Nephron (organoid): ENCODE measurements at regions not wholly inside any gene's neighbourhood (a gene's known extent, or its start where the extent isn't known, plus 50 kb on each side); places are given as distances from the start of the nearest gene placed in this dataset.

Experiments
- H3K27ac Mint-ChIP-seq, 3 experiments: 2 replicates each; pipeline ENCODE4 v1.8.0; 2020; ENCODE audit warnings: mixed read lengths in 3 of 3, mild to moderate bottlenecking in 2 of 3, moderate library complexity in 1 of 3
- H3K27me3 Mint-ChIP-seq: 2 replicates; pipeline ENCODE4 v1.8.0; 2021; ENCODE audit warnings: low read depth, mild to moderate bottlenecking, moderate library complexity, mixed read lengths
- H3K36me3 Mint-ChIP-seq: 2 replicates; pipeline ENCODE4 v1.8.0; 2020; ENCODE audit warnings: low read depth, mixed read lengths
- H3K4me1 Mint-ChIP-seq: 2 replicates; pipeline ENCODE4 v1.8.0; 2020; ENCODE audit warnings: mixed read lengths
- H3K4me3 Mint-ChIP-seq, 3 experiments: 2 replicates each; pipeline ENCODE4 v1.8.0; 2020; ENCODE audit warnings: mild to moderate bottlenecking in 3 of 3, mixed read lengths in 3 of 3, moderate library complexity in 2 of 3
- H3K9me3 Mint-ChIP-seq: 2 replicates; pipeline ENCODE4 v1.8.0; 2020; ENCODE audit warnings: mixed read lengths
- TF ChIP-seq, protein P1 (sequence below), 3 experiments: fragments of 200-600 bp; sonication (generic); IDR thresholded peaks; one replicate each; pipeline ENCODE4 v1.5.0; 2021; ENCODE audit warnings: antibody characterized with exemption in 3 of 3; ENCODE audit not compliant: unreplicated experiment in 3 of 3

DNA sequence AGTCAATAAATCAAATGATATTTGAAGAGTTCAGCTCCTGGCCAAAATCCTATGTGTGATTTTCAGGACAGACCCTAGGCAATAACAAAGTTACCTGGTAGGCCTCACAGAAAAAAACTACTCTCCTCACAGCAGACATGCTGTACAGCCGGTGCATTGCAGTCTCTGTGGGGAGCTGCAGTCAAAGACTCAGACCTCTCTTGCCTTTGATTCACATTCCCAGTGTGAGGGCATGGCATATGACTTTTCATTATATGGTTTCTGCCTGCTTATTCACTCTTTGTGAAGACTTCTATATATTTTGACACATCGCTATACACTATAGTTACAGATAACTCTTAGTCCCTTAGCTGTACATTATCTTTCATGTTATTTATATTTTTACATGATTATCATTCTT, 2684.3 kb upstream of the PCDH20 start:
- Mint-ChIP-seq H3K27ac (no peak overlapping the region), H3K36me3 (no peaks in the 10 kb centered on the region), H3K27me3 (no peaks in the 10 kb centered on the region), H3K4me1 (no peaks in the 10 kb centered on the region), H3K4me3 (no peak overlapping the region), H3K9me3 (no peaks in the 10 kb centered on the region)
- TF ChIP-seq, protein P1, sequence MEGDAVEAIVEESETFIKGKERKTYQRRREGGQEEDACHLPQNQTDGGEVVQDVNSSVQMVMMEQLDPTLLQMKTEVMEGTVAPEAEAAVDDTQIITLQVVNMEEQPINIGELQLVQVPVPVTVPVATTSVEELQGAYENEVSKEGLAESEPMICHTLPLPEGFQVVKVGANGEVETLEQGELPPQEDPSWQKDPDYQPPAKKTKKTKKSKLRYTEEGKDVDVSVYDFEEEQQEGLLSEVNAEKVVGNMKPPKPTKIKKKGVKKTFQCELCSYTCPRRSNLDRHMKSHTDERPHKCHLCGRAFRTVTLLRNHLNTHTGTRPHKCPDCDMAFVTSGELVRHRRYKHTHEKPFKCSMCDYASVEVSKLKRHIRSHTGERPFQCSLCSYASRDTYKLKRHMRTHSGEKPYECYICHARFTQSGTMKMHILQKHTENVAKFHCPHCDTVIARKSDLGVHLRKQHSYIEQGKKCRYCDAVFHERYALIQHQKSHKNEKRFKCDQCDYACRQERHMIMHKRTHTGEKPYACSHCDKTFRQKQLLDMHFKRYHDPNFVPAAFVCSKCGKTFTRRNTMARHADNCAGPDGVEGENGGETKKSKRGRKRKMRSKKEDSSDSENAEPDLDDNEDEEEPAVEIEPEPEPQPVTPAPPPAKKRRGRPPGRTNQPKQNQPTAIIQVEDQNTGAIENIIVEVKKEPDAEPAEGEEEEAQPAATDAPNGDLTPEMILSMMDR (IDR thresholded peaks at IDR 0.05; ENCODE audit: unreplicated experiment in 3 of 3): no peak

DNA sequence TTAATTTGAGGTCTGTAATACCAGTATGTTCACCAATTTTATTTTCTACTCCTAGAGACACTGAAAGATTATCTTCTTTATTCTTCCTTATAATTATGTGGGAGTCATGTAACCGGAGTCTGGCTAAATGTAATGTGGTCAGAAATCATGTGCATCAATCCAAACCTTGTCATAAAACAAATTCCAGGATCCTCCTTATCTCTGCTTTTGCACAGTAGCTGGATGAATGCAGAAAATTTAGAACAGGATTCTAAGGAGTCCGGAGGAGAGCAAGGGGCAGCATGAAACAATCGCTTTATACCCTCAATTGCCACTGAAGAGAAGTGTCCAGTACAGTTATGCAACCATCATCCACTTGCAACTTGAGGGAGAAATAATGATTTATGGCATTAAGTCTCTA, 2674.7 kb upstream of the PCDH20 start:
- H3K4me1 Mint-ChIP-seq: no peaks in the 10 kb centered on the region
- H3K36me3 Mint-ChIP-seq: no peaks in the 10 kb centered on the region
- TF ChIP-seq, protein P1 (IDR thresholded peaks at IDR 0.05; ENCODE audit: unreplicated experiment in 3 of 3): no peak
- H3K27me3 Mint-ChIP-seq: no peaks in the 10 kb centered on the region
- no peaks in the 10 kb centered on the region for H3K9me3 Mint-ChIP-seq
- H3K27ac Mint-ChIP-seq: no peak overlapping the region
- no peak overlapping the region for H3K4me3 Mint-ChIP-seq

DNA sequence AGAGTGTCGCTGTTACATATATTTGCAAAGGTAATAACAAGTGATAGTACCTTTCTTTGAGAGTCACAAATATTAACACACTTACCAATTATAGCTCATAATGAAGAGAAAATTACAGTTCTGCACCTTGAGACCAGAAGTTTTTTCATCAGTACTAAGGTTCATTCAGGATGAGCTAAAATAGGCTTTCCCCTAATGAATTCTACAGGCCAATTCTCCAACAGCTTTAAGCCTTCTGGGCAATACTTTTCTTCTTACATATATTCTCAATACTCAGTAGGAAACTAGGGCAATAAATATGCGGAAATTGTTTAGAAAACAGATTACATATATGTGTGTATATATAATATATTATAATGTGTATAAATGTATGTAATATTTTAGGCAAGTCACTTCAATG, 2672.8 kb upstream of the PCDH20 start:
- no peaks in the 10 kb centered on the region for H3K27me3 Mint-ChIP-seq

DNA sequence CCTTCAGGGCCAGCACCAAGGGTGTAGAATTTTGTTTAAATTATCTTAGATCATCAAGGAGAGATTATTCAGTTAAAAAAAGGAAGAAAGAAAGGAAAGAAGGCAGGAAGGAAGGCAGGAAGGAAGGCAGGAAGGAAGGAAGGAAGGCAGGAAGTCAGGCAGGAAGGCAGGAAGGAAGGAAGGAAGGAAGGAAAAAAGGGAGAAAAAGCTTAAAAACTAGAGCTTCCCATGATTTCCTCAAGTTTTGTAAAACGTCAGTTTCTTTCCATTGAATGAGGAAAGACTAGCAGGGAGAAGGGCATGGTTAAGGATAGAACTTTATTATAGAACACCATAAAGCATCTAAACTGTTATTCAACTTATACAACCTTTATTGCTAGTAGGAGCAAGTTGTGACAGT, 2672.0 kb upstream of the PCDH20 start:
- no peaks in the 10 kb centered on the region for H3K36me3 Mint-ChIP-seq
- H3K27ac Mint-ChIP-seq: no peak overlapping the region
- H3K9me3 Mint-ChIP-seq: peaks cover 2% of the 10 kb centered on the region
- H3K4me1 Mint-ChIP-seq: no peaks in the 10 kb centered on the region
- no peaks in the 10 kb centered on the region for H3K27me3 Mint-ChIP-seq
- TF ChIP-seq, protein P1 (IDR thresholded peaks at IDR 0.05; ENCODE audit: unreplicated experiment in 3 of 3): no peak
- H3K4me3 Mint-ChIP-seq: no peak overlapping the region

More for the DNA sequence above, 2672.8 kb upstream of the PCDH20 start:
- no peak overlapping the region for H3K27ac Mint-ChIP-seq
- no peak overlapping the region for H3K4me3 Mint-ChIP-seq
- no peaks in the 10 kb centered on the region for H3K9me3 Mint-ChIP-seq
- H3K36me3 Mint-ChIP-seq: no peaks in the 10 kb centered on the region
- TF ChIP-seq, protein P1 (IDR thresholded peaks at IDR 0.05; ENCODE audit: unreplicated experiment in 3 of 3): no peak
- no peaks in the 10 kb centered on the region for H3K4me1 Mint-ChIP-seq

DNA sequence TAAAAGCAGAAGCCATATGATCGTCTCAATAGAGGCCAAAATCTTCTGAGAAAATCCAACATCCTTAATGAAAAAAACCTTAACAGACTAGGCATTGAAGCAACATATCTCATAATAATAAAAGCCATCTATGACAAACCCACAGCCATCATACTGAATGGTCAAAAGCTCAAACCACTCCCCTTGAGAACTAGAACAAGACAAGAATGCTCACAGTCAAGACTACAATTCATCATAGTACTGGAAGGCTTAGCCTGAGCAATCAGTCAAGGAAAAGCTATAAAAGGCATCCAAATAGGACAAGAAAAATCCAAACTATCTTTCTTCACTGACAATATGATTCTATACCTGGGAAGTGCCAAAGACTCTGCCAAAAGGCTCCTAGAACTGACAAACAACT, 2668.2 kb upstream of the PCDH20 start:
- H3K36me3 Mint-ChIP-seq: no peaks in the 10 kb centered on the region
- TF ChIP-seq, protein P1 (IDR thresholded peaks at IDR 0.05; ENCODE audit: unreplicated experiment in 3 of 3): no peak
- H3K9me3 Mint-ChIP-seq: peaks cover 6% of the 10 kb centered on the region
- no peak overlapping the region for H3K4me3 Mint-ChIP-seq
- H3K27ac Mint-ChIP-seq: no peak overlapping the region
- no peaks in the 10 kb centered on the region for H3K4me1 Mint-ChIP-seq
- no peaks in the 10 kb centered on the region for H3K27me3 Mint-ChIP-seq

DNA sequence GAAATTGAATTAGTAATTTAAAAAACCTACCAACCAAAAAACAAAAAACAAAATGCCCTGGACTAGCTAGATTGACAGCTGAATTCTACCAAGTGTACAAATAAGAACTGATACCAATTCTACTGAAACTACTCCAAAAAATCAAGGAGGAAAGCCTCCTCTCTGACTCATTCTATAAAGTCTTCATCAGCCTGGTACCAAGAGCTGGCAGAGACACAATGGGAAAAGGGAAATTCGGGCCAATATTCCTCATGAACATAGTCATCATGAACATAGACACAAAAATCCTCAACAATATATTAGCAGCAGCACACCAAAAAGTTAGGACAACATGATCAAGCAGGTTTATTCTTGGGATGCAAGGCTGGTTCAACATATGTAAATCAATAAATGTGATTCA, 2667.7 kb upstream of the PCDH20 start:
- TF ChIP-seq, protein P1 (IDR thresholded peaks at IDR 0.05; ENCODE audit: unreplicated experiment in 3 of 3): no peak
- Mint-ChIP-seq H3K9me3 (peaks cover 6% of the 10 kb centered on the region), H3K4me1 (no peaks in the 10 kb centered on the region), H3K27me3 (no peaks in the 10 kb centered on the region), H3K4me3 (no peak overlapping the region), H3K36me3 (no peaks in the 10 kb centered on the region), H3K27ac (no peak overlapping the region)
